ENCODE measurements at regions not wholly inside any gene's neighbourhood (a gene's known extent, or its start where the extent isn't known, plus 50 kb on each side); places are given as distances from the start of the nearest gene placed in this dataset.

DNA sequence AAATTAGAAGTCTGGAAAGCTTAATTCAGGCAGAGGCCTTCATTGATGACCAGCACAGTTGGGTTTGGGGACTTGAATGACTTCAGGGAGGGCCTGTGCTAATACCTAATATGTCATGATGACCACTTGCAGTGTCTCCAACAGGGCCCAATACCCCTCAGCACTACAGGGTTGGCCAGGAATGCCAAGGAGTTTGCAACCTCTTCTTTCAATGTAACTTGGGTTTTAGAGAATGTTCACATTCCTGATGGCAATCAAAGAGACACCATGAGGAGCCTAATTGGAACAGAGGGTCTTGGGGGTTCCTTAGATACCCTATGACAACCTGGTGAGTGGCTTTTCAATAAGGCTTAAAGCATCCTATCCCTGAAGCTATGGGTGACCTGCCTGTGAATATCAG lies 52.4 kb upstream of the ST8SIA3 start:
- Mint-ChIP-seq H3K4me1 (ENCODE audit: low read depth) (no peaks in the 10 kb centered on the region), H3K9me3 (no peaks in the 10 kb centered on the region), H3K4me3 (ENCODE audit: low read depth) (no peak overlapping the region), H3K36me3 (ENCODE audit: low read depth) (no peaks in the 10 kb centered on the region), H3K27ac (no peak overlapping the region), H3K27me3 (ENCODE audit: low read depth) (no peaks in the 10 kb centered on the region)
- intact Hi-C loops (cut with micrococcal nuclease) = no loop called here
- no peak for DNase-seq (ENCODE audit: low spot score)

DNA sequence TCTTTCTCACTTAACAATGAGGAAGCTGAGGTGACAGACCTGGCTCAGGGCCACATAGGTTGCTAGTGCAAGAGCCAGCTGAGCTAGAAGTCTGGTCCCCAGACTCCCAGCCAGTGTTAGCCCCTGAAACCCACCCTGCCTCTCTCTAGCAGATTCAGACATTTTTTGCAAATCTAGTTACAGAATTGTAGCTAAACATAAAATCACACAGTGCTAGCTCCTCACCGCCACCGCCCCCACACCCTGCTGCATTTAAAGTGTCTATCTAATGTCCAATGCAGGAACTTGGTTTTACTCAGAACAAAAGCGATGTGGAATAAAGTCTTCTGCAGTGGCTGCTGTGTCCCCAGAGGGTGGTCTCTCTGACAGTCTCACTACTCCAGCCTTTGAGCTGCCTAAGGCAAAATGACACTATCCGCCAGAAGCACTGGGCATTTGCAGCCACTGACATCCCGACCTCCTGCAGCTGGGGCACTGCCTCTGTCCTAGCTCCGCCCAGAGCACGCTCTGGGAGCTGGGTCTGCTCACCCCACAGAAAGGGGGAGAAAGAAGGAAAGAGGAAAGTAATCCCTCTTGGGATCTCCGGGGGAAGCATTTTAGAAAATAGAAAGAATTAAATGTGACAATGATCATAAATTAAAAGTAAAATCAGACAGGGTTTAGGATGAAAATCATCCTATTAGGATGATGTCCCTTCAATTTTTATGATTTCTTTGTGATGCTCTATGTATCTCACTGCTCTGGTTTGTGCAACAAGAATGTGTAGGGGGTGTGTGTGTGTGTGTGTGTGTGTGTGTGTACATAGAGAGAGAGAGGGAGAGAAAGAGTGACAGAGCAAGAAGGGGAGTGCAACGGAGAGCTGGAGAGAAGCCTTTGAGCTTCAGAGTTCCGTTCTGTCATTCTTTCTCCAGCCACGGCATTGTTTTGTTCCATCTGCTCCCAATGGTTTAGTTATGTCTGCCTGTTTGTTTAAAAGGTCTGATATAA lies 50.5 kb upstream of the ST8SIA3 start:
- DNase-seq (ENCODE audit: low spot score) = no peak
- H3K27me3 Mint-ChIP-seq (ENCODE audit: low read depth) = no peaks in the 10 kb centered on the region
- H3K4me1 Mint-ChIP-seq (ENCODE audit: low read depth) = no peaks in the 10 kb centered on the region
- no peaks in the 10 kb centered on the region for H3K9me3 Mint-ChIP-seq
- H3K27ac Mint-ChIP-seq = no peak overlapping the region
- H3K36me3 Mint-ChIP-seq (ENCODE audit: low read depth) = no peaks in the 10 kb centered on the region
- intact Hi-C loops (cut with micrococcal nuclease) = no loop called here
- no peak overlapping the region for H3K4me3 Mint-ChIP-seq (ENCODE audit: low read depth)
